IPS-18a (cell line): ENCODE measurements at regions not wholly inside any gene's neighbourhood (a gene's known extent, or its start where the extent isn't known, plus 50 kb on each side); places are given as distances from the start of the nearest gene placed in this dataset.

ENCODE experiments used
- H3K27ac ChIP-seq: one replicate; pipeline ENCODE4 v1.5.1; 2013; ENCODE audit warnings: low read length
- H3K27me3 ChIP-seq: one replicate; pipeline ENCODE4 v1.6.1; 2013; ENCODE audit warnings: mild to moderate bottlenecking, low read length; ENCODE audit not compliant: control insufficient read depth, insufficient read depth
- H3K36me3 ChIP-seq: one replicate; pipeline ENCODE4 v1.6.1; 2013; ENCODE audit warnings: low read depth, low read length; ENCODE audit not compliant: control insufficient read depth
- H3K4me1 ChIP-seq: one replicate; pipeline ENCODE4 v1.6.1; 2013; ENCODE audit warnings: low read depth, low read length; ENCODE audit not compliant: control insufficient read depth
- H3K4me3 ChIP-seq: one replicate; pipeline ENCODE4 v1.5.1; 2013; ENCODE audit warnings: low read length
- H3K9ac ChIP-seq: one replicate; pipeline ENCODE4 v1.6.1; 2013; ENCODE audit warnings: mild to moderate bottlenecking, low read length, moderate library complexity
- H3K9me3 ChIP-seq: one replicate; pipeline ENCODE4 v1.6.1; 2013; ENCODE audit warnings: low read depth, low read length; ENCODE audit not compliant: control insufficient read depth

DNA sequence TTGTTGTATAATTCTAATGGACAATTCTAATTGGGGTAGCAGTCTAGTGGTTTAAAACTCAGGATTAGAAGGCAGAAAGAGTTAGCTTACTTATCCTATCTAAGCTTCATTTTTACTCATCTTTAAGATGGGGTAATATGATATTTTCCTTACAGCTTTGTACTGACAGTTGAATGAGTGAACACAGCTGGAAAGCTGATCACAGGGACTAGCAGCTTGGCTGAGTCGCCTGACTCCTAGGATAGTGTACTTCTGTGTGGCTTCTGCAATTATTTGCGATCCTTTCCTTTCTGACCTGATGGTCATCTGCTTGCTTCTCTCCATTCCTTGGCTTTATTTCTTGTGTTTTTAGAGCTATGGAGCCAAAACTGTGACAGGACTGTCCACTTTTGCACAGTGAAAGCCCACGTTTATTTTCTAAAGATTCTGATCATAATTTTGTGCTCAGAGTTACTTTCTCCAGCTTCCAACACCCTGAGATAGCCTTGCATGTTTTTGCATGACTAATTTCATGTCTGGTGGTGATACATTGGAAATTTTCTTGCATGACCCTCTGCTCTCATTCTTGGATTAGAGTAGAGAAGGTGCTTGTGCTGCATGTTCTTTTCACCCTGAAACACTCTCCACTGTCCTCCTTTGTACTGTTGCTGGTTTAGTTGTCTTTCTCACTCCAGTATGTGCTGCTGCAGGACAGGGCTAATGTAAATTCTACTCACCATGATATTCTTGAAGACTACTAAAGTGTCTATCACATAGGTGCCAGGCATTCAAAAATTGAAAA is 377.0 kb upstream of the ATP2B1 start:
- Histone ChIP-seq H3K4me1 (peaks cover 4% of the 10 kb centered on the region), H3K9ac (no peak overlapping the region), H3K4me3 (no peak overlapping the region), H3K36me3 (no peaks in the 10 kb centered on the region), H3K27me3 (no peaks in the 10 kb centered on the region), H3K9me3 (no peaks in the 10 kb centered on the region), H3K27ac (no peak overlapping the region)

DNA sequence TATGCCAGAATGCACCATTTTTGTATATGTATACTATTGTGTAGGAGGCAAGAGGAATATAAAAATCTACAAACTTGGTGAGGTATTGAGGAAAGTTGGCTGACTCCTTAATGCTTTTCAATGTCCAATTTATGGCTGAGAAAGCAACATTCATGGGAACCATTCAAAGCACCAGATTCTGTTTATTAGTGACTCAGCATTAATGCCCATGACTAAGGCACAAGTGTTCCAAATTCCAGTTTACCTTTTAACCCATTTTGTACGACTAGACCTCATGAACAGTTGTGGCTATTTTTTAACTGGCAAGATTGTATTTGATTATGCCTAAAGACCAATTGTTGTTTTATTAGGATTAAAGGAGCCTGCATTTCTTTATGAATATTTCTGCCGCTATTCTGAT is 375.4 kb upstream of the ATP2B1 start:
- Histone ChIP-seq H3K27ac (no peak overlapping the region), H3K4me1 (peaks cover 10% of the 10 kb centered on the region)

DNA sequence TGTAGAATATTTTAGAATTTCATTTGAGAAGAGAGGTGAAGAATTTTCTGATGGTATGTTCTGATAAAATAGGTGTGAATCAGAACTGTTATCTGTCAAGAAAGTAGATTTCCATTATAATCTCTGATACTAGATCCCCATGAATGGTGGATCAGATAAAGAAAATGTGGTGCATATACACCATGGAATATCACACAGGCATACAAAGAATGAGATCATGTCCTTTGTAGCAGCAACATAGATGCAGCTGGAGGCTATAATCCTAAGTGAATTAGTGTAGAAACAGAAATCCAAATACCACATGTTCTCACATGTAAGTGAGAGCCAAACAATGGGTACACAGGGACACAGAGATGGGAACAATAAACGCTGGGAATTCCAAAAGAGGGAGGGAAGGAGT is 372.0 kb upstream of the ATP2B1 start:
- peaks cover 6% of the 10 kb centered on the region for H3K4me1 ChIP-seq
- no peak overlapping the region for H3K4me3 ChIP-seq
- H3K9me3 ChIP-seq: no peaks in the 10 kb centered on the region
- no peaks in the 10 kb centered on the region for H3K27me3 ChIP-seq
- no peak overlapping the region for H3K27ac ChIP-seq
- no peak overlapping the region for H3K9ac ChIP-seq
- no peaks in the 10 kb centered on the region for H3K36me3 ChIP-seq

More for the DNA sequence above, 375.4 kb upstream of the ATP2B1 start:
- no peak overlapping the region for H3K9ac ChIP-seq
- H3K4me3 ChIP-seq: no peak overlapping the region
- no peaks in the 10 kb centered on the region for H3K27me3 ChIP-seq
- no peaks in the 10 kb centered on the region for H3K36me3 ChIP-seq
- no peaks in the 10 kb centered on the region for H3K9me3 ChIP-seq

DNA sequence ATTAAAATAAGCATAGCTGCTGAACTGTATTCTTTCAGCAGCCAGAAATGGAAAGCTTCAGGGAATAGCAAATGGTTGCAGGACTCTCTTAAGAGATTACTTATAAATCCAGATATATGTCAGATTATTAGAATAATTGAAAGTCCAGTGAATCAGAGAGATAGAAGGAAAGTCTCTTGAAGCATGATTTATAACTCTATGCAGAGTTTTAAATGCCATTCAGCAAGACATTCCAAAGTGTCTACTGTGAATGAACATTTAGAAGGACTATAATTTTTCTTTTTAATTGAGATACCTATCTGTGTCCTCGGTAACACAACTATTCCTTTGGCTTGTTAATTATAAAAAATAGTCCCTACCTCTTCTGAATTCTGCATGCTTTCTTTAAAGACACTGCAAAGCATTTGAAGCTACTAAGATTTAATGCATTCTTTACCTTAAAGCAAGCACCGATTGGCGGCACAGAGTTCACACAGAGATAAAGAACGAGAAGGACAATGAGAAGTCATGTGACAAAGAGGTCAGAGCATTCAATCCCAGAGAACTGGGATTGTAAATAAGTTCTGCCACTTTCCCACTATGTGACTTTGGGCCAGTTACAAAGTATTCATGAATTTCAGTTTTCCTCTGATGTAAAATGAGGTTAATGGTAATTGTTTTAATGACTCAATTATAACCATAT is 371.0 kb upstream of the ATP2B1 start:
- Histone ChIP-seq H3K9ac (no peak overlapping the region), H3K36me3 (no peaks in the 10 kb centered on the region), H3K9me3 (no peaks in the 10 kb centered on the region), H3K27me3 (no peaks in the 10 kb centered on the region), H3K4me1 (peaks cover 6% of the 10 kb centered on the region), H3K4me3 (no peak overlapping the region), H3K27ac (no peak overlapping the region)

DNA sequence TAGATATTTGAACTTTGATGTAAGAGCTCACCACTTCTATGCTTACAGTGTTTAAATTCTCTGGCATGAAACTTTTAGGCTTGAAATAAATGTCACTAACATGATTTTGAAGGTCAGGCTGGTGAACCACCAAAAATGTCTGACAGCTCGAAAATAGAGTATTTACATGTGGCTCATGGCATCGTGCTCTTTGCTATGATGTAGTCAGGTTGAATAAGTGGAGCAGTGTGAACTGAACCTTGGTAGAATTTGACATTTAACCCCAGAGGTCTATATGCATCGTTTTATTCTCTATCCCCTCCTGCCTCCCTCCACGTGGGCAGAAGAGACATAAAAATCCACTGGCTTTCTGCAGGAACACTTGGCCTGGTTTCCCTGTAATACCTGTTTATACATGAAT is 369.7 kb upstream of the ATP2B1 start:
- Histone ChIP-seq H3K9ac (no peak overlapping the region), H3K9me3 (no peaks in the 10 kb centered on the region), H3K27me3 (no peaks in the 10 kb centered on the region), H3K27ac (no peak overlapping the region), H3K4me1 (peaks cover 6% of the 10 kb centered on the region), H3K4me3 (no peak overlapping the region), H3K36me3 (no peaks in the 10 kb centered on the region)

DNA sequence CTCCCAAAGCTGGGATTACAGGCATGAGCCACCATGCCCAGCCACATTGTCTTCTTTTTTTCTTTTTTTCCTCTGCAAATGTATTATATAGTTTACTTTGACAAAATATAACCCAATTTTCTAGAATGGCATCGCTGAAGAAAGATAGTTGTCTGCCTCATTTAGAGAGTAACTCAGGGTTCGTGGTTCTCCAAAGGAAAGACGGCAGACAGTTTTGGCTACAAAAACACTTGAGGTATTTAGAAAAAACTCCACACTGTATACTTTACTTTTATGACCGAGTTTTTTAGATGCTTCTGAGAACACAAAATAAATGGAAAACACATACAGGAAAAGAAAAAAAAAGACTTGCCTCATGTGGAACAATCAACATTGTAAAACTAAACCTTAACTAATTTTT is 369.1 kb upstream of the ATP2B1 start:
- H3K27ac ChIP-seq: no peak overlapping the region
- no peaks in the 10 kb centered on the region for H3K36me3 ChIP-seq
- no peak overlapping the region for H3K4me3 ChIP-seq
- H3K9me3 ChIP-seq: no peaks in the 10 kb centered on the region
- no peaks in the 10 kb centered on the region for H3K27me3 ChIP-seq
- peaks cover 6% of the 10 kb centered on the region for H3K4me1 ChIP-seq
- no peak overlapping the region for H3K9ac ChIP-seq

DNA sequence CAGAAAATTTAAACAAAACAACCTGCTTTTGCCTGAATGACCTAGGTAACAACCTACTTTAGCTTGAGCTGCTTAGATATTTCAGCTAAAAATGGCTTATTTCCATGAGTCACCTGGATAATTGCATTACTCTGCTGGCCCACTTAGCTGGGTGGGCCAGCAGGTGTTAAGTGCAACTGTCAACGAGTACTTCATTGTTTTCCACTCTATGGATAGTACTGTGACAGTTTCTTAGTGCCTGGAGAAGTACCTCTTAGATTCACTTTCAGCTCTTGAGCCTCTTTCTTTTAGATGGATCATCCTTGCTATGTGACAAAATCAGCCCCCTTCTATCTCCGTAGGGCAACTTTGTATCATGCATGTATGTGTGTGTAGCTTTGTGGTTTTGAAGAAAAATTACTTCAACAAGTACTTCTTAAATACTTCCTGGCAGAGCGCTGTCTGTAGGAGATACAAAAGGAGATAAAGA is 368.2 kb upstream of the ATP2B1 start:
- peaks cover 6% of the 10 kb centered on the region for H3K4me1 ChIP-seq
- H3K27me3 ChIP-seq: no peaks in the 10 kb centered on the region
- no peaks in the 10 kb centered on the region for H3K36me3 ChIP-seq
- H3K27ac ChIP-seq: no peak overlapping the region
- H3K9me3 ChIP-seq: no peaks in the 10 kb centered on the region
- H3K9ac ChIP-seq: no peak overlapping the region
- H3K4me3 ChIP-seq: no peak overlapping the region

DNA sequence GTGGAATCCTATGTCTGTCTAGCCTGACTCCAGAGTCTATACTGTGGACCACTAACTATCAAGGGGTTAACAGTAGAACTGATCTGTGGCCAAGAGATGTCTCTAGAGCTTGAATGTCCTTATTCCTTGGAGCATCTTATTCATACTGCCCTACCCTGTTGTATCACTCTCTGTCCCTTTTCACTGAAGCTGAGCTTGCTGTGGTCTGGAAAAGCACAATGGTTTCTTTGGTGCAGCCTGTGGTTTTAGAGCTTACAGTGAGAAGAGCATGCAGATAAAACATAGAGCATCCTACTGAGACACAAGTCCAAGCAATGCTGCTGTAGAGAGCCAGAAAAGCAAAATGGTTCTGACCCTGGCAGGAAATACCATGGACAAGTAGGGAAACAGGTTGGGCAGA is 367.0 kb upstream of the ATP2B1 start:
- no peak overlapping the region for H3K4me3 ChIP-seq
- no peaks in the 10 kb centered on the region for H3K36me3 ChIP-seq
- no peaks in the 10 kb centered on the region for H3K9me3 ChIP-seq
- H3K27me3 ChIP-seq: no peaks in the 10 kb centered on the region
- no peak overlapping the region for H3K27ac ChIP-seq
- no peak overlapping the region for H3K9ac ChIP-seq
- peaks cover 6% of the 10 kb centered on the region for H3K4me1 ChIP-seq

DNA sequence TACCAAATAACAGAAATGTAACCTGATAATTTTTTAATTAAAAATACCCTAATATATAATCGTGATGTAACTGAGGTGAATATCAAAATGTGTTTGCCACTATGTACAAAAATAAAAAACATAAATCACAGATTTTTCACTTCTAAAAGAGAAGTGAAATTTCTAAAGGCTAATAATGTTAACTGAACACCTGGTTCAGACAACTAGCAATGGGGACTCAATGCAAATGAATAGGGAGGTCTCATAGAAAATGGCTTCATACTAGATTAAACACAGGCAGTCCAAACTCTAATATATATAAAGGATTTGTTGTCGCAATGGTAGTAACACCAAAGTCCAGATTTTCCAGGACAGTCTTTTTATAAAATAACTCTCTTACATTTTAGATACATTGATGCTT is 365.4 kb upstream of the ATP2B1 start:
- no peak overlapping the region for H3K9ac ChIP-seq

DNA sequence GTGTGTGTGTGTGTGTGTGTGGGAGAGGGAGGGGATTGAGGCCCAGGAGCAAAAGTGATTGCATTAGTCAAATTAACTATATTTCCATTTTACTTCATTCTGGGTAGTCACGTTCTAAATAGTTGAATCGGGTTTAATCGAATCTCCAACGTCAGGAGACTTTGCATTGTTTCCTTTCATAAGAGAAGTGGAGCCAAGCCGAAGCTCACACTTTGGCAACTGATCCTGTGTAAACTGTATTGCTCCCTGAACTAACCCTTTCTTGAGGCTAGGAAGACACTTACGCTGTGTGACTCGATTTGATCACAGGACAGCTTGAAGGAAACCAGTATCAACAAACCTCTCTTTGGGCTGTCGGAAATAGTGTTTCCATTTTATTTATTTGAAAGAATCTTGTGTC is 363.4 kb upstream of the ATP2B1 start:
- no peak overlapping the region for H3K27ac ChIP-seq
- H3K9me3 ChIP-seq: no peaks in the 10 kb centered on the region
- no peaks in the 10 kb centered on the region for H3K27me3 ChIP-seq
- no peak overlapping the region for H3K9ac ChIP-seq
- H3K36me3 ChIP-seq: no peaks in the 10 kb centered on the region
- H3K4me3 ChIP-seq: no peak overlapping the region
- H3K4me1 ChIP-seq: no peaks in the 10 kb centered on the region

More for the DNA sequence above, 365.4 kb upstream of the ATP2B1 start:
- H3K36me3 ChIP-seq: no peaks in the 10 kb centered on the region
- no peaks in the 10 kb centered on the region for H3K4me1 ChIP-seq
- H3K27me3 ChIP-seq: no peaks in the 10 kb centered on the region
- H3K4me3 ChIP-seq: no peak overlapping the region
- H3K27ac ChIP-seq: no peak overlapping the region
- no peaks in the 10 kb centered on the region for H3K9me3 ChIP-seq

DNA sequence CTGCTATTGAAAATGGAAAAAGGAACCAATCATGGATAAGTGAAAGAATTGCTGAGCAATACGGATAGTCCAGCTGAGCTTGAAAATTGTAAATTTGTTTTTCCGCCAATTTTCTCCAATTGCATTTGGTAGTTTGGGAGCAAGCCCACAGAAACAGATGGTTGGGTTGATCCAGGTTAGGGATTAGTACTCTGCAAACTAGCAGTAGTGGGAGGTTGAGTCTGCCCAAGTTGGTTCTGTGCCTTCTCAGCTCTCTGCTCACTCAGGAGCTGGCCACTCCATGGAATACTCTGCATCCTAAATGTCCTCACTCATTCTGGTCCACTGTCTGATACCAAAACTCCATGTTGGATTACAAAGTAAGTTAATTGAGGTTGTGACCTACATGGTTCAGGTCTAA is 361.1 kb upstream of the ATP2B1 start:
- Histone ChIP-seq H3K4me3 (no peak overlapping the region), H3K27me3 (no peaks in the 10 kb centered on the region), H3K9me3 (no peaks in the 10 kb centered on the region), H3K27ac (no peak overlapping the region), H3K9ac (no peak overlapping the region), H3K36me3 (no peaks in the 10 kb centered on the region), H3K4me1 (no peaks in the 10 kb centered on the region)

DNA sequence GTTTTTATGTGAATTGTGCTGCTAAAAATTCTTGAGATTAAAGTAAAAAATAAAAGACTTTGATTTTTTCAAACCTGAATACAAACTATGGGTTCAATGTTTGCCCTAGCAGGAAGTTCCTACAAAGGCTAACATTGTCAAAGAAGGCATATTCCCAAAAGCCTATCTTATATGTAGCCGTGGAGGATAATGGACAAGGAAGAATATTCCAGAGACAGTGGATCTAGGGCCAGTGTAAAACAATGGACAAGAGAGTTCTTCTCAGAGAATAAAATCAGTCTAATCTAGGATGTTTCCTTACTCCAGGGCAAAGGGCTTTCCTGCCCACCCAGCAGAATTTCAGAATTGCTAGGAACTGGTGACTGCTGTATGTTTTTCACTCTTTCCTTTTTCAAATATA is 359.2 kb upstream of the ATP2B1 start:
- Histone ChIP-seq H3K4me1 (no peaks in the 10 kb centered on the region), H3K36me3 (no peaks in the 10 kb centered on the region), H3K27me3 (no peaks in the 10 kb centered on the region), H3K9ac (no peak overlapping the region), H3K27ac (no peak overlapping the region), H3K9me3 (no peaks in the 10 kb centered on the region), H3K4me3 (no peak overlapping the region)
